Liver (tissue), 8 donors: ENCODE measurements at regions not wholly inside any gene's neighbourhood (a gene's known extent, or its start where the extent isn't known, plus 50 kb on each side); places are given as distances from the start of the nearest gene placed in this dataset.

Source experiments
- DNase-seq: peaks from one replicate; pipeline ENCODE4 v3.0.0-alpha.2; 2017; ENCODE audit warnings: low spot score
- H3K27ac ChIP-seq, 2 donors: one replicate each; pipeline ENCODE4 v1.7.0; 2013; ENCODE audit warnings: inconsistent platforms in 2 of 2, low read length in 2 of 2, control low read depth in 1 of 2, low read depth in 1 of 2, mild to moderate bottlenecking in 1 of 2
- H3K27me3 ChIP-seq, 4 donors: one replicate each; pipeline versions ENCODE4 v1.6.1 to v1.7.0; 2013; ENCODE audit warnings: low read length in 3 of 4, inconsistent platforms in 1 of 4, mild to moderate bottlenecking in 1 of 4, moderate library complexity in 1 of 4; ENCODE audit not compliant: control insufficient read depth in 4 of 4, insufficient read depth in 4 of 4
- H3K36me3 ChIP-seq, 4 donors: one replicate each; pipeline versions ENCODE4 v1.6.1 to v1.7.0; 2013; ENCODE audit warnings: low read length in 3 of 4, mild to moderate bottlenecking in 3 of 4, low read depth in 1 of 4, moderate library complexity in 1 of 4; ENCODE audit not compliant: control insufficient read depth in 4 of 4, insufficient read depth in 3 of 4
- H3K4me1 ChIP-seq, 4 donors: one replicate each; pipeline versions ENCODE4 v1.6.1 to v1.7.0; 2013; ENCODE audit warnings: low read length in 3 of 4, mild to moderate bottlenecking in 3 of 4, moderate library complexity in 1 of 4; ENCODE audit not compliant: control insufficient read depth in 4 of 4, insufficient read depth in 4 of 4
- H3K4me3 ChIP-seq, 3 donors: one replicate each; pipeline versions ENCODE4 v1.6.1 to v1.7.0; 2013; ENCODE audit warnings: low read length in 3 of 3, control low read depth in 1 of 3, low read depth in 1 of 3, mild to moderate bottlenecking in 1 of 3
- H3K9ac ChIP-seq, 2 donors: one replicate each; pipeline ENCODE4 v1.7.0; 2013; ENCODE audit warnings: low read length in 2 of 2, mild to moderate bottlenecking in 2 of 2, moderate library complexity in 2 of 2, control low read depth in 1 of 2, low read depth in 1 of 2
- H3K9me3 ChIP-seq, 4 donors: one replicate each; pipeline versions ENCODE4 v1.6.1 to v1.7.0; 2013; ENCODE audit warnings: low read length in 3 of 4; ENCODE audit not compliant: control insufficient read depth in 4 of 4
- CTCF ChIP-seq: fragments of 150-350 bp; IDR thresholded peaks from 2 replicates; pipeline ENCODE4 v1.5.1; 2017; ENCODE audit warnings: improper control_type of control experiment, low read depth, low read length; ENCODE audit not compliant: missing input control
- FOXA1 ChIP-seq: IDR thresholded peaks from 2 replicates; pipeline ENCODE4 v1.6.1; 2016; ENCODE audit warnings: antibody characterized with exemption
- FOXA2 ChIP-seq: IDR thresholded peaks from 2 replicates; pipeline ENCODE4 v1.6.1; 2016; ENCODE audit warnings: antibody characterized with exemption
- HNF4A ChIP-seq, 2 donors: conservative IDR thresholded peaks; 2 replicates each; pipeline ENCODE4 v1.6.1; 2016; ENCODE audit warnings: antibody characterized with exemption in 2 of 2, mild to moderate bottlenecking in 2 of 2
- HNF4G ChIP-seq: IDR thresholded peaks from 2 replicates; pipeline ENCODE4 v1.6.1; 2016; ENCODE audit warnings: antibody characterized with exemption
- JUND ChIP-seq, 2 donors: IDR thresholded peaks; 2 replicates each; pipeline ENCODE4 v1.6.1; 2016; ENCODE audit warnings: antibody characterized with exemption in 2 of 2
- MAX ChIP-seq: IDR thresholded peaks from 2 replicates; pipeline ENCODE4 v1.6.1; 2016; ENCODE audit warnings: antibody characterized with exemption
- RAD21 ChIP-seq, 2 donors: IDR thresholded peaks; 2 replicates each; pipeline ENCODE4 v1.6.1; 2016; ENCODE audit warnings: antibody characterized with exemption in 2 of 2, mild to moderate bottlenecking in 2 of 2
- REST ChIP-seq: IDR thresholded peaks from 2 replicates; pipeline ENCODE4 v1.6.1; 2016; ENCODE audit warnings: antibody characterized with exemption, mild to moderate bottlenecking
- RXRA ChIP-seq, 2 donors: IDR thresholded peaks; 2 replicates each; pipeline ENCODE4 v1.6.1; 2017 to 2018; ENCODE audit warnings: antibody characterized with exemption in 2 of 2, mild to moderate bottlenecking in 1 of 2
- SP1 ChIP-seq: IDR thresholded peaks from 2 replicates; pipeline ENCODE4 v1.6.1; 2018; ENCODE audit warnings: antibody characterized with exemption, mild to moderate bottlenecking
- TAF1 ChIP-seq: conservative IDR thresholded peaks from 2 replicates; pipeline ENCODE4 v1.6.1; 2016; ENCODE audit warnings: antibody characterized with exemption, mild to moderate bottlenecking
- ZBTB33 ChIP-seq: IDR thresholded peaks from 2 replicates; pipeline ENCODE4 v1.6.1; 2016; ENCODE audit warnings: antibody characterized with exemption
- WGBS: extraction: QIAGEN DNeasy Blood & Tissue Kit; methylation state at CpG from one replicate; pipeline ENCODE4 v1.1.7; 2013; 5-methylcytosine and 5-hydroxymethylcytosine counted together
- donor health status: healthy.
- donor health status: healthy.
- donor health status: healthy.
- donor health status: healthy.
- donor health status: healthy.

- no peak for DNase-seq
- Histone ChIP-seq H3K27me3 (no peaks in the 10 kb centered on the region), H3K4me3 (no peak overlapping the region), H3K9ac (no peak overlapping the region), H3K9me3 (peaks cover 0 to 2% (median 0%) of the 10 kb centered on the region in 4 donors), H3K4me1 (peaks cover 0 to 4% (median 1%) of the 10 kb centered on the region in 4 donors), H3K27ac (no peak overlapping the region), H3K36me3 (no peaks in the 10 kb centered on the region)
- no peak for TF ChIP-seq SP1
- TF ChIP-seq RAD21 (IDR thresholded peaks at IDR 0.05): peak in 1 of 2 donors; percentile 55
- WGBS: 42% methylated on average over 20 of the region's 20 CpGs
Observed at GRCh38 chr13:111505175-111505777, 184.8 kb downstream of the TEX29 start.

- H3K9ac ChIP-seq: no peak overlapping the region
- H3K4me1 ChIP-seq: peaks cover 0 to 4% (median 1%) of the 10 kb centered on the region in 4 donors
- no peak for DNase-seq
- H3K27ac ChIP-seq: no peak overlapping the region
- TF ChIP-seq TAF1 (no peak), HNF4G (no peak), REST (no peak), SP1 (no peak), FOXA1 (no peak), RXRA (IDR thresholded peaks at IDR 0.05) (no peak), MAX (no peak), FOXA2 (no peak), CTCF (no peak), JUND (IDR thresholded peaks at IDR 0.05) (no peak), HNF4A (conservative IDR thresholded peaks at IDR 0.05) (no peak), ZBTB33 (no peak)
- no peaks in the 10 kb centered on the region for H3K27me3 ChIP-seq
- H3K36me3 ChIP-seq: no peaks in the 10 kb centered on the region
- WGBS: 84% methylated on average over 6 of the region's 6 CpGs
- no peaks in the 10 kb centered on the region for H3K9me3 ChIP-seq
- no peak overlapping the region for H3K4me3 ChIP-seq
Observed at GRCh38 chr13:111506125-111506524, 185.7 kb downstream of the TEX29 start.
